GM12878 (cell line): ENCODE measurements at regions not wholly inside any gene's neighbourhood (a gene's known extent, or its start where the extent isn't known, plus 50 kb on each side); places are given as distances from the start of the nearest gene placed in this dataset.

Source experiments
- ATAC-seq: fragments of 200-7000 bp; cut with Tn5 transposase; 3 replicates; pipeline ENCODE4 v1.9.1; 2020; ENCODE audit warnings: mild to moderate bottlenecking, moderate library complexity
- BruUV-seq: library from RNA; stranded (reverse); fragments of 400-500 nt; replicated peaks from 2 replicates; lab custom pipeline; 2021; lab: Mats Ljungman, UMichigan
- CTCF ChIA-PET: fragments of 300-600 bp; sonication (Branson Sonifier 250); formaldehyde crosslinking; extraction: SDS; loops from one replicate; lab custom pipeline; 2021; ENCODE audit warnings: inconsistent platforms; lab: Yijun Ruan, JAX
- POLR2A ChIA-PET: fragments of 350-600 bp; formaldehyde crosslinking; extraction: SDS; loops from one replicate; lab custom pipeline; 2021; ENCODE audit warnings: inconsistent platforms; lab: Charles Lee
- RAD21 ChIA-PET: fragments of 300-600 bp; sonication (Branson Sonifier 250); formaldehyde crosslinking; loops from one replicate; lab custom pipeline; 2023; ENCODE audit warnings: antibody characterized with exemption; ENCODE audit not compliant: unreplicated experiment; lab: Charles Lee
- SMC1A ChIA-PET: fragments of 300-600 bp; sonication (Branson Sonifier 250); formaldehyde crosslinking; loops from one replicate; lab custom pipeline; 2023; ENCODE audit not compliant: unreplicated experiment, uncharacterized antibody; lab: Charles Lee
- DNase-seq: peaks from one replicate; pipeline ENCODE4 v3.0.0-alpha.2; 2011; ENCODE audit warnings: low read depth, low spot score
- FAIRE-seq: peaks from 3 replicates; lab custom pipeline; 2011; peaks lifted over from hg19 to GRCh38; lab: Jason Lieb, UNC
- H2AFZ ChIP-seq: 2 replicates; pipeline ENCODE4 v1.6.0; 2011; ENCODE audit warnings: low read depth, low read length, control low read depth; ENCODE audit not compliant: control insufficient read depth
- H3K27ac ChIP-seq: 2 replicates; pipeline ENCODE4 v1.5.1; 2011; ENCODE audit warnings: control low read depth; ENCODE audit not compliant: control insufficient read depth, insufficient read depth
- H3K27me3 ChIP-seq, 2 experiments: replicated peaks in 1 of 2; 2 replicates each; pipeline versions ENCODE4 v1.6.0 to v1.6.1; 2011; ENCODE audit warnings: low read length in 1 of 2; ENCODE audit not compliant: control insufficient read depth in 2 of 2, insufficient read depth in 2 of 2
- H3K36me3 ChIP-seq, 2 experiments: 2 replicates each; pipeline ENCODE4 v1.5.1; 2011; ENCODE audit warnings: low read length in 1 of 2; ENCODE audit not compliant: control insufficient read depth in 2 of 2, insufficient read depth in 2 of 2
- H3K4me1 ChIP-seq: 2 replicates; pipeline ENCODE4 v1.6.1; 2011; ENCODE audit warnings: mild to moderate bottlenecking, low read length, moderate library complexity, mixed read lengths; ENCODE audit not compliant: control insufficient read depth, insufficient read depth
- H3K4me2 ChIP-seq: 2 replicates; pipeline ENCODE4 v1.6.0; 2011; ENCODE audit warnings: control low read depth; ENCODE audit not compliant: control insufficient read depth, insufficient read depth
- H3K4me3 ChIP-seq: fragments of 200-600 bp; sonication (generic); 2 replicates; pipeline ENCODE4 v1.5.1; 2016
- H3K79me2 ChIP-seq: 2 replicates; pipeline ENCODE4 v1.6.0; 2011; ENCODE audit warnings: low read length; ENCODE audit not compliant: control insufficient read depth, insufficient read depth
- H3K9ac ChIP-seq: 2 replicates; pipeline ENCODE4 v1.8.0; 2011; ENCODE audit warnings: low read length, control low read depth, mixed read lengths; ENCODE audit not compliant: control insufficient read depth, insufficient read depth
- H3K9me3 ChIP-seq: replicated peaks from 3 replicates; pipeline ENCODE4 v1.5.1; 2011; ENCODE audit warnings: mild to moderate bottlenecking, low read length; ENCODE audit not compliant: control insufficient read depth, insufficient read depth
- H4K20me1 ChIP-seq: 2 replicates; pipeline ENCODE4 v1.6.0; 2011; ENCODE audit not compliant: control insufficient read depth, insufficient read depth
- ATF7 ChIP-seq: fragments of 450-650 bp; IDR thresholded peaks from 2 replicates; pipeline ENCODE4 v1.6.1; 2016; ENCODE audit warnings: low read depth, mild to moderate bottlenecking
- FOXK2 ChIP-seq: fragments of 450-650 bp; IDR thresholded peaks from 2 replicates; pipeline ENCODE4 v1.6.1; 2017; ENCODE audit warnings: mild to moderate bottlenecking, moderate library complexity
- MEF2B ChIP-seq: fragments of 450-650 bp; IDR thresholded peaks from 2 replicates; pipeline ENCODE4 v1.6.1; 2018; ENCODE audit warnings: mild to moderate bottlenecking, moderate library complexity; ENCODE audit not compliant: partially characterized antibody, poor library complexity, severe bottlenecking
- MYC ChIP-seq: IDR thresholded peaks from 2 replicates; pipeline ENCODE4 v1.6.1; 2011; ENCODE audit warnings: mild to moderate bottlenecking, low read length, moderate library complexity, inconsistent platforms; ENCODE audit not compliant: insufficient read depth, insufficient replicate concordance, insufficient read length, severe bottlenecking
- NFIC ChIP-seq: IDR thresholded peaks from 2 replicates; pipeline ENCODE4 v1.6.1; 2012; ENCODE audit warnings: low read depth, mild to moderate bottlenecking, inconsistent platforms, low read length, moderate library complexity
- POLR2AphosphoS2 ChIP-seq: IDR thresholded peaks from 2 replicates; pipeline ENCODE4 v1.6.1; 2011; ENCODE audit warnings: low read depth, mild to moderate bottlenecking, low read length, improper control_type of control experiment, moderate library complexity
- TBL1XR1 ChIP-seq: IDR thresholded peaks from 2 replicates; pipeline ENCODE4 v1.6.1; 2012; ENCODE audit warnings: low read depth, low read length, improper control_type of control experiment
- TCF3 ChIP-seq: IDR thresholded peaks from 2 replicates; pipeline ENCODE4 v1.6.1; 2012; ENCODE audit warnings: low read depth, mild to moderate bottlenecking, low read length, borderline replicate concordance; ENCODE audit not compliant: insufficient read depth
- WGBS: methylation state at CpG from one replicate; pipeline ENCODE4 v1.1.6; 2016; ENCODE audit warnings: low lambda C conversion rate; ENCODE audit not compliant: insufficient replicate concordance, insufficient coverage; ENCODE audit errors: missing lambda C conversion rate; 5-methylcytosine and 5-hydroxymethylcytosine counted together
- in situ Hi-C: fragments of 300-500 bp; cut with MboI; formaldehyde crosslinking; loops from 9 replicates; pipeline ENCODE4 v1.14.3; 2018; ENCODE audit warnings: mixed read lengths
- intact Hi-C: fragments of 100-400 bp; cut with micrococcal nuclease; formaldehyde crosslinking; loops from one replicate; pipeline ENCODE4 v1.14.2; 2022; ENCODE audit not compliant: unreplicated experiment
- TF ChIP-seq, protein P1 (sequence below): fragments of 450-650 bp; conservative IDR thresholded peaks from 2 replicates; pipeline ENCODE4 v1.6.1; 2017; ENCODE audit warnings: mild to moderate bottlenecking, moderate library complexity
- TF ChIP-seq, protein P2 (sequence below): fragments of 450-650 bp; IDR thresholded peaks from 2 replicates; pipeline ENCODE4 v1.6.1; 2016; ENCODE audit warnings: mild to moderate bottlenecking
- TF ChIP-seq, protein P3 (sequence below): fragments of 150-350 bp; IDR thresholded peaks from 2 replicates; pipeline ENCODE4 v1.6.1; 2016; ENCODE audit warnings: low read depth, low read length
- TF ChIP-seq, protein P4 (sequence below): fragments of 450-650 bp; IDR thresholded peaks from 2 replicates; pipeline ENCODE4 v1.6.1; 2017; ENCODE audit warnings: mild to moderate bottlenecking, low read depth, inconsistent platforms; ENCODE audit not compliant: poor library complexity, severe bottlenecking

DNA sequence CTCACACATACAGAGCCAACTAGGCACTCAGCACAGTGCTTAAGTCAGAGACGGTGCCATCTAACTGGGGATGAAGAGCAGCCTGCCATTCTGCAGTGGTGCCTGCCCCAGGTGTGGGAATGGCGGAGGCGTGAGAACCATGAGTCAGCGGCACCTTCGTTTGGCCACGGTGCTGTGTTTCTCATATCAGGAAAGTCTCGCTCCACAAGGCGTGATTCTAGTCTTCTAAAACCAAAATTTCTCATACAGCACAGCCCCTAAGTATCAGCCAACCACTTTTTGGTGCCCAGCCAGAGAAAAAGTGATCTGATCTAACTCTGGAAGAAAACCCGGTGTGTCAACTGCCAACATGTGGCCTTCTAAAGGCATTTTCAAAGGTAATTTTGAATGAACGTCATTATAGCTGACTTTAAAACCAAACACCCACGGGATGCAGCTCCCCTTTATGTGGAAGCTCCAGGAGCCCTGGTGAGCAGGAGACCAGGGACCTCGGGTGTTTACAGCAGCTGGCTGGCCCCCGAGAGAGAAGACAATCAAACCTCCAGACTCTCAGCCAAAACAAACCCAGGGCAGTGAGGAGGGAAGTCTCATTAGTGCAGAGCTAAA is 54.6 kb downstream of the ABCC12 start:
- H3K4me3 ChIP-seq = no peak overlapping the region
- H3K27ac ChIP-seq = peak overlapping the region; percentile 33
- ChIA-PET SMC1A (interaction anchor here (0.8 to 7.0 kb wide), 18 partner anchors 8 to 965 kb away, joined by 3 to 97 read pairs (median 4); no protein-coding TSS in a partner anchor), POLR2A (interaction anchor here (0.6 to 2.6 kb wide), 7 partner anchors 8 to 960 kb away, joined by 3 to 16 read pairs (median 4); no protein-coding TSS in a partner anchor), CTCF (interaction anchor here (1.0 to 5.4 kb wide), 11 partner anchors 10 to 1028 kb away, joined by 3 to 33 read pairs (median 5); no protein-coding TSS in a partner anchor), RAD21 (interaction anchor here (0.8 to 3.3 kb wide), 15 partner anchors 10 to 1125 kb away, joined by 3 to 25 read pairs (median 5); no protein-coding TSS in a partner anchor)
- no peaks in the 10 kb centered on the region for H3K27me3 ChIP-seq
- under 1% methylated on average over 13 of the region's 13 CpGs for WGBS
- no TSS peak for BruUV-seq
- peak; percentile 74 for DNase-seq
- peak overlapping the region; percentile 36; the same call in 1 of the 2 replicates for H3K9ac ChIP-seq
- peak overlapping the region; percentile 11 for H3K4me2 ChIP-seq
- peak; percentile 80 for ATAC-seq
- in situ Hi-C loops (no loop called here), intact Hi-C loops (loop anchor here (5.0 kb wide), 2 partner anchors 141 to 959 kb away; partner anchors contain the start of genes LONP2 and NETO2)
- H3K79me2 ChIP-seq = no peaks in the 10 kb centered on the region
- peak; percentile 86 for FAIRE-seq
- H3K36me3 ChIP-seq = no peaks in the 10 kb centered on the region
- peaks cover 25% of the 10 kb centered on the region for H3K4me1 ChIP-seq
- no peaks in the 10 kb centered on the region for H4K20me1 ChIP-seq
- no peaks in the 10 kb centered on the region; the same call in 1 of the 3 replicates for H3K9me3 ChIP-seq
- peak overlapping the region; percentile 51 for H2AFZ ChIP-seq
- peak; percentile 46; the same call in 1 of the 2 replicates for TF ChIP-seq FOXK2
- TF ChIP-seq, protein P1, sequence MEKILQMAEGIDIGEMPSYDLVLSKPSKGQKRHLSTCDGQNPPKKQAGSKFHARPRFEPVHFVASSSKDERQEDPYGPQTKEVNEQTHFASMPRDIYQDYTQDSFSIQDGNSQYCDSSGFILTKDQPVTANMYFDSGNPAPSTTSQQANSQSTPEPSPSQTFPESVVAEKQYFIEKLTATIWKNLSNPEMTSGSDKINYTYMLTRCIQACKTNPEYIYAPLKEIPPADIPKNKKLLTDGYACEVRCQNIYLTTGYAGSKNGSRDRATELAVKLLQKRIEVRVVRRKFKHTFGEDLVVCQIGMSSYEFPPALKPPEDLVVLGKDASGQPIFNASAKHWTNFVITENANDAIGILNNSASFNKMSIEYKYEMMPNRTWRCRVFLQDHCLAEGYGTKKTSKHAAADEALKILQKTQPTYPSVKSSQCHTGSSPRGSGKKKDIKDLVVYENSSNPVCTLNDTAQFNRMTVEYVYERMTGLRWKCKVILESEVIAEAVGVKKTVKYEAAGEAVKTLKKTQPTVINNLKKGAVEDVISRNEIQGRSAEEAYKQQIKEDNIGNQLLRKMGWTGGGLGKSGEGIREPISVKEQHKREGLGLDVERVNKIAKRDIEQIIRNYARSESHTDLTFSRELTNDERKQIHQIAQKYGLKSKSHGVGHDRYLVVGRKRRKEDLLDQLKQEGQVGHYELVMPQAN = no peak
- TF ChIP-seq TBL1XR1 = 0 out of 2 replicates have a peak, but pooled peaks have one; percentile 25
- TF ChIP-seq MEF2B = peak; percentile 91
- TF ChIP-seq, protein P2, sequence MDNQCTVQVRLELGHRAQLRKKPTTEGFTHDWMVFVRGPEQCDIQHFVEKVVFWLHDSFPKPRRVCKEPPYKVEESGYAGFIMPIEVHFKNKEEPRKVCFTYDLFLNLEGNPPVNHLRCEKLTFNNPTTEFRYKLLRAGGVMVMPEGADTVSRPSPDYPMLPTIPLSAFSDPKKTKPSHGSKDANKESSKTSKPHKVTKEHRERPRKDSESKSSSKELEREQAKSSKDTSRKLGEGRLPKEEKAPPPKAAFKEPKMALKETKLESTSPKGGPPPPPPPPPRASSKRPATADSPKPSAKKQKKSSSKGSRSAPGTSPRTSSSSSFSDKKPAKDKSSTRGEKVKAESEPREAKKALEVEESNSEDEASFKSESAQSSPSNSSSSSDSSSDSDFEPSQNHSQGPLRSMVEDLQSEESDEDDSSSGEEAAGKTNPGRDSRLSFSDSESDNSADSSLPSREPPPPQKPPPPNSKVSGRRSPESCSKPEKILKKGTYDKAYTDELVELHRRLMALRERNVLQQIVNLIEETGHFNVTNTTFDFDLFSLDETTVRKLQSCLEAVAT = peak; percentile 79
- TF ChIP-seq, protein P3, sequence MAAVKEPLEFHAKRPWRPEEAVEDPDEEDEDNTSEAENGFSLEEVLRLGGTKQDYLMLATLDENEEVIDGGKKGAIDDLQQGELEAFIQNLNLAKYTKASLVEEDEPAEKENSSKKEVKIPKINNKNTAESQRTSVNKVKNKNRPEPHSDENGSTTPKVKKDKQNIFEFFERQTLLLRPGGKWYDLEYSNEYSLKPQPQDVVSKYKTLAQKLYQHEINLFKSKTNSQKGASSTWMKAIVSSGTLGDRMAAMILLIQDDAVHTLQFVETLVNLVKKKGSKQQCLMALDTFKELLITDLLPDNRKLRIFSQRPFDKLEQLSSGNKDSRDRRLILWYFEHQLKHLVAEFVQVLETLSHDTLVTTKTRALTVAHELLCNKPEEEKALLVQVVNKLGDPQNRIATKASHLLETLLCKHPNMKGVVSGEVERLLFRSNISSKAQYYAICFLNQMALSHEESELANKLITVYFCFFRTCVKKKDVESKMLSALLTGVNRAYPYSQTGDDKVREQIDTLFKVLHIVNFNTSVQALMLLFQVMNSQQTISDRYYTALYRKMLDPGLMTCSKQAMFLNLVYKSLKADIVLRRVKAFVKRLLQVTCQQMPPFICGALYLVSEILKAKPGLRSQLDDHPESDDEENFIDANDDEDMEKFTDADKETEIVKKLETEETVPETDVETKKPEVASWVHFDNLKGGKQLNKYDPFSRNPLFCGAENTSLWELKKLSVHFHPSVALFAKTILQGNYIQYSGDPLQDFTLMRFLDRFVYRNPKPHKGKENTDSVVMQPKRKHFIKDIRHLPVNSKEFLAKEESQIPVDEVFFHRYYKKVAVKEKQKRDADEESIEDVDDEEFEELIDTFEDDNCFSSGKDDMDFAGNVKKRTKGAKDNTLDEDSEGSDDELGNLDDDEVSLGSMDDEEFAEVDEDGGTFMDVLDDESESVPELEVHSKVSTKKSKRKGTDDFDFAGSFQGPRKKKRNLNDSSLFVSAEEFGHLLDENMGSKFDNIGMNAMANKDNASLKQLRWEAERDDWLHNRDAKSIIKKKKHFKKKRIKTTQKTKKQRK = no peak
- TF ChIP-seq MYC = no peak
- TF ChIP-seq, protein P4, sequence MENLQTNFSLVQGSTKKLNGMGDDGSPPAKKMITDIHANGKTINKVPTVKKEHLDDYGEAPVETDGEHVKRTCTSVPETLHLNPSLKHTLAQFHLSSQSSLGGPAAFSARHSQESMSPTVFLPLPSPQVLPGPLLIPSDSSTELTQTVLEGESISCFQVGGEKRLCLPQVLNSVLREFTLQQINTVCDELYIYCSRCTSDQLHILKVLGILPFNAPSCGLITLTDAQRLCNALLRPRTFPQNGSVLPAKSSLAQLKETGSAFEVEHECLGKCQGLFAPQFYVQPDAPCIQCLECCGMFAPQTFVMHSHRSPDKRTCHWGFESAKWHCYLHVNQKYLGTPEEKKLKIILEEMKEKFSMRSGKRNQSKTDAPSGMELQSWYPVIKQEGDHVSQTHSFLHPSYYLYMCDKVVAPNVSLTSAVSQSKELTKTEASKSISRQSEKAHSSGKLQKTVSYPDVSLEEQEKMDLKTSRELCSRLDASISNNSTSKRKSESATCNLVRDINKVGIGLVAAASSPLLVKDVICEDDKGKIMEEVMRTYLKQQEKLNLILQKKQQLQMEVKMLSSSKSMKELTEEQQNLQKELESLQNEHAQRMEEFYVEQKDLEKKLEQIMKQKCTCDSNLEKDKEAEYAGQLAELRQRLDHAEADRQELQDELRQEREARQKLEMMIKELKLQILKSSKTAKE = peak; percentile 85
- no peak for TF ChIP-seq POLR2AphosphoS2
- TF ChIP-seq TCF3 = 0 out of 2 replicates have a peak, but pooled peaks have one; percentile 62
- peak; percentile 74 for TF ChIP-seq ATF7
- peak; percentile 69 for TF ChIP-seq NFIC
